ENCODE measurements at regions not wholly inside any gene's neighbourhood (a gene's known extent, or its start where the extent isn't known, plus 50 kb on each side); places are given as distances from the start of the nearest gene placed in this dataset.

GRCh38 chr4:122517345-122517744, 60.8 kb upstream of the IL2 start:
- H4K20me1 ChIP-seq (ENCODE audit: insufficient read depth, low read length) = no peaks in the 10 kb centered on the region
- peaks cover 19% of the 10 kb centered on the region for H3K27me3 ChIP-seq (ENCODE audit: insufficient read depth, low read length, poor library complexity)
- ATAC-seq (ENCODE audit: insufficient read depth, low read depth) (no peak), DNase-seq (no peak)
- no peaks in the 10 kb centered on the region for H3K9me3 ChIP-seq (ENCODE audit: insufficient read depth, low read length, severe bottlenecking)
- no peak overlapping the region for H3K9ac ChIP-seq (ENCODE audit: low read depth, low read length)
- H3K4me1 ChIP-seq (ENCODE audit: insufficient read depth, low read length) = no peaks in the 10 kb centered on the region
- H3K36me3 ChIP-seq (ENCODE audit: insufficient read depth, low read length) = no peaks in the 10 kb centered on the region
- no peak overlapping the region for H3K4me3 ChIP-seq (ENCODE audit: low read depth in 1 of 2, low read length in 2 of 2)
- TF ChIP-seq EZH2 (IDR thresholded peaks at IDR 0.05; ENCODE audit: borderline replicate concordance, low read depth, low read length, severe bottlenecking) (no peak), CTCF (IDR thresholded peaks at IDR 0.05; ENCODE audit: borderline replicate concordance, extremely low read depth, low read length, poor library complexity, severe bottlenecking) (no peak)
- no peak overlapping the region for H2AFZ ChIP-seq (ENCODE audit: low read depth, low read length)
- H3K4me2 ChIP-seq (ENCODE audit: insufficient read depth, low read length) = no peak overlapping the region
- H3K27ac ChIP-seq (ENCODE audit: low read length) = no peak overlapping the region
- no peaks in the 10 kb centered on the region for H3K79me2 ChIP-seq (ENCODE audit: insufficient read depth, low read length)

- no peak for DNase-seq
- ATAC-seq (ENCODE audit: insufficient read depth, low read depth) = no peak
- no peak overlapping the region for H3K9ac ChIP-seq (ENCODE audit: low read depth, low read length)
- no peaks in the 10 kb centered on the region for H3K36me3 ChIP-seq (ENCODE audit: insufficient read depth, low read length)
- no peaks in the 10 kb centered on the region for H3K9me3 ChIP-seq (ENCODE audit: insufficient read depth, low read length, severe bottlenecking)
- no peak for TF ChIP-seq CTCF (IDR thresholded peaks at IDR 0.05; ENCODE audit: borderline replicate concordance, extremely low read depth, low read length, poor library complexity, severe bottlenecking)
- no peak for TF ChIP-seq EZH2 (IDR thresholded peaks at IDR 0.05; ENCODE audit: borderline replicate concordance, low read depth, low read length, severe bottlenecking)
- H3K27ac ChIP-seq (ENCODE audit: low read length) = no peak overlapping the region
- H3K4me3 ChIP-seq (ENCODE audit: low read depth in 1 of 2, low read length in 2 of 2) = no peak overlapping the region
- no peaks in the 10 kb centered on the region for H3K79me2 ChIP-seq (ENCODE audit: insufficient read depth, low read length)
- no peaks in the 10 kb centered on the region for H4K20me1 ChIP-seq (ENCODE audit: insufficient read depth, low read length)
- H3K27me3 ChIP-seq (ENCODE audit: insufficient read depth, low read length, poor library complexity) = peaks cover 19% of the 10 kb centered on the region
- H3K4me2 ChIP-seq (ENCODE audit: insufficient read depth, low read length) = no peak overlapping the region
- H2AFZ ChIP-seq (ENCODE audit: low read depth, low read length) = no peak overlapping the region
- no peaks in the 10 kb centered on the region for H3K4me1 ChIP-seq (ENCODE audit: insufficient read depth, low read length)
Observed at GRCh38 chr4:122516376-122516775, 59.9 kb upstream of the IL2 start.

GRCh38 chr4:122514671-122515070, 58.1 kb upstream of the IL2 start:
- H3K79me2 ChIP-seq (ENCODE audit: insufficient read depth, low read length) = no peaks in the 10 kb centered on the region
- H3K27me3 ChIP-seq (ENCODE audit: insufficient read depth, low read length, poor library complexity) = peaks cover 19% of the 10 kb centered on the region
- no peak overlapping the region for H3K4me3 ChIP-seq (ENCODE audit: low read depth in 1 of 2, low read length in 2 of 2)
- H3K27ac ChIP-seq (ENCODE audit: low read length) = no peak overlapping the region
- H3K9ac ChIP-seq (ENCODE audit: low read depth, low read length) = no peak overlapping the region
- H4K20me1 ChIP-seq (ENCODE audit: insufficient read depth, low read length) = no peaks in the 10 kb centered on the region
- TF ChIP-seq CTCF (IDR thresholded peaks at IDR 0.05; ENCODE audit: borderline replicate concordance, extremely low read depth, low read length, poor library complexity, severe bottlenecking) (no peak), EZH2 (IDR thresholded peaks at IDR 0.05; ENCODE audit: borderline replicate concordance, low read depth, low read length, severe bottlenecking) (no peak)
- no peaks in the 10 kb centered on the region for H3K9me3 ChIP-seq (ENCODE audit: insufficient read depth, low read length, severe bottlenecking)
- DNase-seq = no peak
- no peaks in the 10 kb centered on the region for H3K36me3 ChIP-seq (ENCODE audit: insufficient read depth, low read length)
- no peaks in the 10 kb centered on the region for H3K4me1 ChIP-seq (ENCODE audit: insufficient read depth, low read length)
- no peak overlapping the region for H3K4me2 ChIP-seq (ENCODE audit: insufficient read depth, low read length)
- no peak for ATAC-seq (ENCODE audit: insufficient read depth, low read depth)
- H2AFZ ChIP-seq (ENCODE audit: low read depth, low read length) = no peak overlapping the region

GRCh38 chr4:122512430-122512829, 55.9 kb upstream of the IL2 start:
- ATAC-seq (ENCODE audit: insufficient read depth, low read depth) = no peak
- Histone ChIP-seq H3K9ac (ENCODE audit: low read depth, low read length) (no peak overlapping the region), H3K4me1 (ENCODE audit: insufficient read depth, low read length) (no peaks in the 10 kb centered on the region), H4K20me1 (ENCODE audit: insufficient read depth, low read length) (no peaks in the 10 kb centered on the region), H3K79me2 (ENCODE audit: insufficient read depth, low read length) (no peaks in the 10 kb centered on the region), H3K27ac (ENCODE audit: low read length) (no peak overlapping the region), H3K9me3 (ENCODE audit: insufficient read depth, low read length, severe bottlenecking) (no peaks in the 10 kb centered on the region), H3K4me2 (ENCODE audit: insufficient read depth, low read length) (no peak overlapping the region), H2AFZ (ENCODE audit: low read depth, low read length) (no peak overlapping the region), H3K27me3 (ENCODE audit: insufficient read depth, low read length, poor library complexity) (peaks cover 19% of the 10 kb centered on the region), H3K4me3 (ENCODE audit: low read depth in 1 of 2, low read length in 2 of 2) (no peak overlapping the region), H3K36me3 (ENCODE audit: insufficient read depth, low read length) (no peaks in the 10 kb centered on the region)
- no peak for DNase-seq
- TF ChIP-seq CTCF (IDR thresholded peaks at IDR 0.05; ENCODE audit: borderline replicate concordance, extremely low read depth, low read length, poor library complexity, severe bottlenecking) (no peak), EZH2 (IDR thresholded peaks at IDR 0.05; ENCODE audit: borderline replicate concordance, low read depth, low read length, severe bottlenecking) (no peak)

Measured in DND-41 (cell line).